DMS53 treated with DMSO at 0.1 percent for 48 hours (cell line): ENCODE measurements at regions not wholly inside any gene's neighbourhood (a gene's known extent, or its start where the extent isn't known, plus 50 kb on each side); places are given as distances from the start of the nearest gene placed in this dataset.
"Not testable (repeated sequence)": the region's sequence is repeated elsewhere in the genome, so short reads cannot be mapped to it uniquely, and the experiment has no call there.

ENCODE experiments used
- DNase-seq: peaks from one replicate; lab custom pipeline; 2025; ENCODE audit not compliant: unreplicated experiment; lab: John Stamatoyannopoulos, UW

- no peak for DNase-seq
Observed at GRCh38 chr3:6242104-6242503, 618.8 kb upstream of the GRM7 start.

DNA sequence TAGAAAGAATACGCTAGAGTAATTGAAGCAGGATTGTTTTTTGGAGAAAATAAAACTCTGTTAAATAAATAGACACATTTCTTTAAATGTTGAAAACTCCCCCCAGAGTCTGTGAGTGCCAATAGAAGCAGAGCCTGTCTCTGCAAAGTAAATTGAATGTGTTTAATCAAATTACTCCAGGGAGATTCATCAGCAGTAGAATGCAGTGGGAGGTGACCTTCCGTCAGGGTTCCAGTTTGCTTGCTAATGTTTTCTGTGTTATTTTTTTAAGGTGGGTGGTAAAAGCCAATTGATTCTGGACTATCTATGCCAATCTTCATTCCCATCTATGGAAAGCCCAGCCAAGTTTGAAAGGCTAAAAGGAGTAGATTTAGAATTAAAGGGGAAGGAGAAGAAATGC lies 612.4 kb upstream of the GRM7 start:
- no peak for DNase-seq

DNA sequence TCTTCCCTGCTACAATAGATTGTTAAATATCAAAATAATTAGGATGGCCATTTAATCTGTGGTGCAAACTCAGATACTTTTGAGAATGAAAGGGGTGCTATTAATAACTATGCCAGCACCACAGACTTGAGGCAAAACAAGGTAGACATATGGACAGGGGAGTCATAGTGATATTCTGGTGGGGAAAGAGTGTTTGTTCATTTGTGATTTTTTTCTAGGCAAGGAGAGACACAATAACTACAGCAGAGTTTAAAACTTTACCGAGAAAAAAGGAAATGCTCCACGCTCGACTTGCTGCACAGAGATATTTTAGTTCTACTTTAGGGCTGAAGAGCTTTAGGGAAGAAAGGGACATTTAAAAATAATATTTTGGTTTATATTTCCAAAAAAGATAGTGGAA lies 611.2 kb upstream of the GRM7 start:
- DNase-seq, result no peak

- DNase-seq, result no peak
Observed at GRCh38 chr3:6250167-6250566, 610.7 kb upstream of the GRM7 start.

DNA sequence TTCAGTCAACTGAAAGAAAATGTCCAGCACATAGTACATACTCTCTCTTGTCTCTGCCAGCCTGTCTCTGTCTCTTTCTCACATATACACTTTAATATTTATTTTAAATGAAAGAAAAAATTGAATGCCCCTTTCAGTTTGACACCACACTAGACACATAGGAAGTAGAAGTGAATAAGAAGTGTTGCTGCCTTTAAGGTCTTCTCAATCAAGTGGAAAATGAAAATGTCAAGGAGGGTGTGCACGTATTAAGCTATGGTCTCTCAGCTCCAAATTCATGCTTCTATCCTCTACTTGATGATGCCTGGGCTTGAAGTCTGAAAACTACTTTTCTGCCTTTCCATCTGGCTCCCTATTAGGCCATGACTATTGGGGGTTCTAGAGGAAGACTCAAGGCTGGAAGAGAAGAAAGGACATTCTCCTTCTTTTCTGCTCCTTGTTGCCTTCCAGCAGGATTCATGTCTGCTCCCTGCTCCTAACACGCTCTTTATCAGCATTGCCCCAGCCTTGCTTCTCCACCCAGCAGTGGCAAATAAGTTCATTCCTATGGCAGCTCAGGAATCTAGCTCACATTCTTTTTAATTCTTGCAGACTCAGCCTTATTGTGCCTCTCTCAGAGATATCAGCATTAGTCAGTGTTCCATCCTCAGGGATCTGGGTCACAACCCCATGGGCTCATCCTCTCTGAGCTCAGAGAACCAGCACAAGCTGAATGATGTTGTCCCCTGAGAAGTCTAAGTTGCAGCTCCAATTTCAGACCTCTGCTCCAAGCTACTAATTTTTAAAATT lies 609.1 kb upstream of the GRM7 start:
- DNase-seq, result no peak

DNA sequence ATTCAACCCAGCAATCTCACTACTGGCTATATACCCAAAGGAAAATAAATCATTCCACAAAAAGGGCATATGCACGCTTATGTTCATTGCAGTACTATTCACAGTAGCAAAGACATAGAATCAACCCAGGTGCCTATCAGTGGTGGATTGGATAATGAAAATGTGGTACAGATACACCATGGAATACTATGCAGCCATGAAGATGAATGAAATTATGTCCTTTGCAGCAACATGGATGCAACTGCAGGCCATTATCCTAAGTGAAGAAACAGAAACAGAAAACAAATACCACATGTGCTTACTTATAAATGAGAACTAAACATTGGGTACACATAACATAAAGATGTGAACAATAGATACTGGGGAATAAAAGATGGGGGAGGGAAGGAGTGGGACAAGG lies 606.4 kb upstream of the GRM7 start:
- no peak for DNase-seq

- DNase-seq, result no peak
Observed at GRCh38 chr3:6255229-6255628, 605.7 kb upstream of the GRM7 start.

DNA sequence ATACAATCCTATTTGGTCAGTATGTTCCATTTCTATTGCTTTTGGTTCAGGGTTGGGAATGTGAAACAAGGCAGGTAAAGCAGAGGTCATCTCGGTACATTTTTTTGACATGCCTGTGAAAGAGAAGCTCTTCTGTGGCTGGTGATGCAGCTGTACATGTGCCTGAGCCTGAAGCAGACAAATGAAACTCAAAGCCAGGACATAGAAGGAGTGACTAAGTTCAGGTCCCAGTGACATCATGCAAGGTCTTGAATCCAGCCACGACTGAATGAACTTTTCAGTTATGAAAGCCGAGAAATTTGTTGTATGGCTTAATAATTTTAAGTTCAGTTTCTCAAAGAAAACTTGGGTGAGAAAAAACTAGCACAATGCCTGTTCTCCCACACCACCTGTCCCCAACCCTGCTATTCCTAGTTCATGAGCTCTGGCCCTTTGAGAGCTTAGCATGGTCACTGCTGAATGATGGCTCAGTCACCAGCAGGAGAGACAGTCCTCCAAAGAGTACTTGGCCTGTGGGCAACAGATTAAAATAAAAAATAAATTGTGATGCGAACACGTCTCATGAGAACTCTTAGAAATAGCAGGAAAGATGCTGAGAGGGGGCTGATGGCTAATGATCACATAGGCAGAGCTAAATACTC lies 600.2 kb upstream of the GRM7 start:
- no peak for DNase-seq

DNA sequence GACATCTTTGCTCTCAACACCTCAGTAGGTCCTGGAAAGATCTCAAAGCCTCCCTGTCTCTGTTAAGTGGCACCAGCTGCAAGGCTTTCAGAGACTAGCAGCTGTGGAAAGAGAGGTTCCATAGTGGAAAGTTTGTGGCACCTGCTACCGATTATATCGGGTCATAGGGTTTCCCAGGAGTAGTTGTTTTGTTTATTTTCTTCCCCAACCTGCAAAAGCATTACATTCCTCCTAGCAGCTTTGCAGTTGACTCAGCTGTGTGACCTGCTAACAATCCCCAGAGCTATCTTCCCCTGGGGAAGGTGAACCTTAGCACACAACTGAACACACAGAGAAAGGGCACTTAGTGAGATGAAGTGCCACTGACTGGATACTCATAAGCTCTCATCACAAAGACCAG lies 598.9 kb upstream of the GRM7 start:
- peak; percentile 34 for DNase-seq

DNA sequence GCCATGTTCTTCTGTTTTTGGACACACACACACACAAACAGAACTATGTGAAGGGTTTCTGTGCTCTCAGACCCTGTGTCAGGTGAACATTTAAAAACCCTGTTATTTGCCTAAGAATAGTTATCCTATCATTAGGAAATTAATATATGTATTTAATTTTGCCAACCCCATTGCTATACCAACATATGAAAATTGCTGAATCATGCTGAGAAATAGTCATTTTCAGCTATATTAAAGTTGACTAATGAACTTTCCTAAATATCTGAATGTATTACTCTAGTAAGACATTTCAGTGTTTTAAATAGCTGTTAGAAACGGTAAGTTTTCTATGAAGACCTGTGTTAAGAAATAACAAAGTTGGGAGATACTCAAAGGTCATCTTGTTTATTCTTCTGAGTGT lies 596.9 kb upstream of the GRM7 start:
- no peak for DNase-seq

DNA sequence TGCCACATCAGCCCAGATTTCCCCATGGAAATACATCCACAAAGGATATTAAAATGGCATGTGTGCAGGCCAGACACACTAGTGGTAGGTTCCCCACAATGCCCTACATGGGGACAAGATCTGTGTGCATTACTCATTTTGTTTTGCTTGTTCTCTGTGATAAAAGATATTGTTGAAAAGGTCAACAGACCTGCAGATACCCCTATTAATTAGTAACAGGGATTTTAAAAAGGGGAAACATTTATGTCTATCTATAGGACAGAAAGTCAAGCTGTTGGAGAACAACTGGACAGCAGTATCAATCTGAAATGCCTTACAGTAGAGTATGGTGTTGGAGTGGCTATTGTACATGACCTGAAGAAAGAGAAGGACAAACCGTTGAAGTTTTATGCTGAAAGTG lies 596.0 kb upstream of the GRM7 start:
- no peak for DNase-seq

DNA sequence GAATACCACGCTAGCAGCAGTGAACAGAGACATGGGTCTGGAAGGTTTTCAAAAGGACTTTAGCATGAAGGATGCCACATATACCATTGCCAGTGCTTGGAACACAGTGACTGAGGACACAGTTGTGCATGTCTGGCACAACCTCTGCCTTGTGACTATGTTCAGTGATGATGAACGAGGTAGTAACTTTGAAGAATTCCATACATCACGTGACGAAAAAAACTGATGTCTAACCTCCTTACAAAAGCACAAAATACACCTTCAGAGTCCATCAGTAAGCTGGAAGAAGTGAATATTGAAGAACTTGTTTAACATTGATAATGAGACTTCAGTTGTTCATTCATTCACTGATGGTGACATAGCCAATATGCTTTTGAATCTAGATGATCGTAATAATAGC lies 594.8 kb upstream of the GRM7 start:
- DNase-seq, result no peak

DNA sequence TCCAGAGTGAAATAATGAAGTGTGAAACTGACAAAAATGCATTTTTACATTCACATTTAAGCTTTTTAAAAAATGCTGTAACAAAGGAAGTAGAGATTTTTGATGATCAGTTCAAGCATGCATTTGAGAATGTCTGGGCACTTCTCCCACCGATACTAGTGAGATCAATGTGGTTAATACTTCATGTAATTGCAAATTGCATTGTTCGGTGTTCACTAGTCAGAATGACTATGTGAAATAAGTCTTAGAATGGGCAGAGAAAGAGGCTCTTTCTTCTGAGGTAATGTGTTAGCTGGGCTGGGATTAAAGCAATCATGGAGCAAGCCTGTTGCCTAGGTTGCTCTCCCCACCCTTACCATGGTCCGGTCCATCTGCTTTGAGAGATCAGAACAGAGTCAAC lies 587.0 kb upstream of the GRM7 start:
- no peak for DNase-seq

GRCh38 chr3:6281662-6282061 lies 579.3 kb upstream of the GRM7 start:
- no peak for DNase-seq

GRCh38 chr3:6282918-6283317 lies 578.0 kb upstream of the GRM7 start:
- no peak for DNase-seq

GRCh38 chr3:6287088-6287875 lies 573.6 kb upstream of the GRM7 start:
- no peak for DNase-seq

DNA sequence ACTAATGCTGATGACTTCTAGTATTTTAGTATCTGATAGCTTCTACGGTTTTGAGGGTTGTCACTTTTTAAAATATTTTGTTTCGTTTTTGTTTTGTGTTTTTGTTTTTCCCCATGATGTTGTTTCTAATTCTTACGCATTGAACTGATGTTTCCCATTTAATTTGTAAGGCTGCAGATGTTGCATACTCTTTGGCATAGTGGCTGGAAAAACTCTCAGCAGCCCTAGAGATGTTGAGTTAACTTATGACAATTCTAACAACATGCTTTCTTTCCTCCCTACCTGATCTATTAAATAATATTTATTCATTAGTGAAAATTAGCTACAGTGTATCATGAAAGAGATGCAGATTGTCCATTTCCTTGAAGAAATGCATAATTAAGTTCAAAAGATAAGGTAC lies 559.3 kb upstream of the GRM7 start:
- DNase-seq, result no peak

- no peak for DNase-seq
Observed at GRCh38 chr3:6315906-6316305, 545.0 kb upstream of the GRM7 start.

- no peak for DNase-seq
Observed at GRCh38 chr3:6321999-6322398, 538.9 kb upstream of the GRM7 start.

GRCh38 chr3:6326771-6327170 lies 534.1 kb upstream of the GRM7 start:
- peak; percentile 29 for DNase-seq

DNA sequence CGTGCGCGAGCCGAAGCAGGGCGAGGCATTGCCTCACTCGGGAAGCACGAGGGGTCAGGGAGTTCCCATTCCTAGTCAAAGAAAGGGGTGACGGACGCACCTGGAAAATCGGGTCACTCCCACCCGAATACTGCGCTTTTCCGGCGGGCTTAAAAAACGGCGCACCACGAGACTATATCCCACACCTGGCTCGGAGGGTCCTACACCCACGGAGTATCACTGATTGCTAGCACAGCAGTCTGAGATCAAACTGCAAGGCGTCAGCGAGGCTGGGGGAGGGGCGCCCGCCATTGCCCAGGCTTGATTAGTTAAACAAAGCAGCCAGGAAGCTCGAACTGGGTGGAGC lies 520.0 kb upstream of the GRM7 start:
- DNase-seq, result not testable (repeated sequence)

DNA sequence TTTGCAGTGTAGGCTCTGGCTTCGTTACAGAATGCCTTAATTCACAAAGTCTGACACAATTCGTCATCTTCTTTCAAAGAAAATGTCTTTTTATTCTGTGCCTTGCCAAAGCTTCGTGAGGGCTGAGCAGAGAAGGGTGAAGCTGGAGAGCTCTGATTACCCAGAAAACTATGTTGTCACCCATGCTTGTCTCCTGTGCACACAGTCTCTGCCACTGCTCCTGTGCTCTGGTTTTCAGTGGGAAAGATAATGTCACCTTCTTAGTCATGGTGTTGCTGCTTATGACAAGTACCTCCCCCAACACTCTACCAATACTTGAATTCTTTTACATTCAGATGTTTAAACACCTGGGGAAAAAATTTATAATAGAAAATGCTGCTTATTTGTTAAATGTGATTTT lies 509.2 kb upstream of the GRM7 start:
- DNase-seq, result peak; percentile 8
